ENCODE measurements at regions not wholly inside any gene's neighbourhood (a gene's known extent, or its start where the extent isn't known, plus 50 kb on each side); places are given as distances from the start of the nearest gene placed in this dataset.

DNA sequence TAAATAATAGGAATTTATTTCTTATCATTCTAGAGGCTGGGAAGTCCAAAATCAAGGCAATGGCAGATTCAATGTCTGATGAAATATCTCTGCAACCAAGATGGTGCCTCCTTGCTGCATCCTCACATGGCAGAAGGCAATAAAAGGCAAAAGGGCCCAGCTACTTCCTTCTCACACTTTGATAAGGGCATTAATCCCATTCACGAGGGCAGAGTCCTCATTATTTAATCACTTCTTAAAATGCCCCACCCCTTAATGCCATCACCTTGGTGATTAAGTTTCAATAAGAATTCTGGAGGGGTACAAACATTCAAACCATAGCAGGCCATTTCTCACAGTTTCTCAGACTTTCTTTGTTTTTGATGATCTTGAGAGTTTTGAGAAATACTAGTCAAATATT, 145.8 kb upstream of the TSHZ2 start:
- TF ChIP-seq, protein P1, sequence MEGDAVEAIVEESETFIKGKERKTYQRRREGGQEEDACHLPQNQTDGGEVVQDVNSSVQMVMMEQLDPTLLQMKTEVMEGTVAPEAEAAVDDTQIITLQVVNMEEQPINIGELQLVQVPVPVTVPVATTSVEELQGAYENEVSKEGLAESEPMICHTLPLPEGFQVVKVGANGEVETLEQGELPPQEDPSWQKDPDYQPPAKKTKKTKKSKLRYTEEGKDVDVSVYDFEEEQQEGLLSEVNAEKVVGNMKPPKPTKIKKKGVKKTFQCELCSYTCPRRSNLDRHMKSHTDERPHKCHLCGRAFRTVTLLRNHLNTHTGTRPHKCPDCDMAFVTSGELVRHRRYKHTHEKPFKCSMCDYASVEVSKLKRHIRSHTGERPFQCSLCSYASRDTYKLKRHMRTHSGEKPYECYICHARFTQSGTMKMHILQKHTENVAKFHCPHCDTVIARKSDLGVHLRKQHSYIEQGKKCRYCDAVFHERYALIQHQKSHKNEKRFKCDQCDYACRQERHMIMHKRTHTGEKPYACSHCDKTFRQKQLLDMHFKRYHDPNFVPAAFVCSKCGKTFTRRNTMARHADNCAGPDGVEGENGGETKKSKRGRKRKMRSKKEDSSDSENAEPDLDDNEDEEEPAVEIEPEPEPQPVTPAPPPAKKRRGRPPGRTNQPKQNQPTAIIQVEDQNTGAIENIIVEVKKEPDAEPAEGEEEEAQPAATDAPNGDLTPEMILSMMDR (IDR thresholded peaks at IDR 0.05; ENCODE audit: control insufficient read depth, extremely low read depth, insufficient read depth) = no peak
- no peak overlapping the region for H3K4me3 ChIP-seq (ENCODE audit: low read depth, low read length)
- DNase-seq (ENCODE audit: low read depth) = no peak

DNA sequence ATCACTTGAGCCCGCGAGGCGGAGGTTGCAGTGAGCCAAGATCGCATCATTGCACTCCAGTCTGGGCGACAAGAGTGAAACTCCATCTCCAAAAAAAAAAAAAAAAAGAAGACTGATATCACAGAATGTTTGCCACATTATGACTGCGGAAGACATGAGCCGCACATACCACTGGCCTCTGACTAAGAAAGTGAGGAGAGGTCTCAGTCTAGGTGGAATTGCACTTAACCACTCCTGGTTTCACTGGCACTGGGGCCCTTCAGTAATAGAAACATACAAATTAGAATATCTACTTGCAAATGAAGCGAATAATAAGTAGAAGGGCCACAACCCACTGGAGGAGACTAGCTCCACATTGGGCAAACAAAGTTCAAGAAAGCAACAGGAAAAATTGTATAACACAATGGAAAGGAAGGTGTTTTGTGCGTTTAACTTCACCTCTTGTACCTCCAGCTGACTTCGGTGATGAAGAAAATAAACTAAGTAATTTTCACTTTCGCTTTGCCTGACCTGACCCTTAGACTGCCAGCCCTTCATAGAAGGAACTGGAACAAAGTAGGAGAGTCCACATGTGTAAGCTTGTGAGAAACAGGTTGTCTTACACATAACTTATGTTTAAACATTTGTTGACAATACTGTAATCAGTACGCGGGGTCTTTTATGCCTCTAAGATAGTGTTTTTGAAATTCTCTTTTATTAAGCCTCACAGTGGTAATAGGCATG, 147.5 kb upstream of the TSHZ2 start:
- H3K4me3 ChIP-seq (ENCODE audit: low read depth, low read length) = no peak overlapping the region
- TF ChIP-seq, protein P1 (IDR thresholded peaks at IDR 0.05; ENCODE audit: control insufficient read depth, extremely low read depth, insufficient read depth) = no peak
- DNase-seq (ENCODE audit: low read depth) = no peak

DNA sequence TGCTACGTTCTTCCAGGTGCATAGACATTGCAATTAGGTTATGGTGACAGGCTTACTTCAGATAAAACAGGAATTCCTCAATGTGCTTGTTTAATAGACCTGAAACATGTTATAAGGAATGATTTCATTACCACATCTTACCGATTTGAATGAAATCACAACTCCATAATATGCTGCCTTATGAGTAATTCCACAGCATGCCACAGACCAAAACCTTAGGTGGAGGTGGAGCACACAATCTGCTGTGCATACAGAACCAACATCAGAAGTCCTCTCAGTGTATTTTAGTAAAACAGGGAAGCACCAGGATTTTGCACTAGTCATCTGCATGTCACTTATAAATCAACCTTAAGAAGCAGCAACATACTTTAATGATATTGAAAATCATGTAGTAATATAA, 148.9 kb upstream of the TSHZ2 start:
- no peak for DNase-seq (ENCODE audit: low read depth)
- TF ChIP-seq, protein P1 (IDR thresholded peaks at IDR 0.05; ENCODE audit: control insufficient read depth, extremely low read depth, insufficient read depth) = no peak

DNA sequence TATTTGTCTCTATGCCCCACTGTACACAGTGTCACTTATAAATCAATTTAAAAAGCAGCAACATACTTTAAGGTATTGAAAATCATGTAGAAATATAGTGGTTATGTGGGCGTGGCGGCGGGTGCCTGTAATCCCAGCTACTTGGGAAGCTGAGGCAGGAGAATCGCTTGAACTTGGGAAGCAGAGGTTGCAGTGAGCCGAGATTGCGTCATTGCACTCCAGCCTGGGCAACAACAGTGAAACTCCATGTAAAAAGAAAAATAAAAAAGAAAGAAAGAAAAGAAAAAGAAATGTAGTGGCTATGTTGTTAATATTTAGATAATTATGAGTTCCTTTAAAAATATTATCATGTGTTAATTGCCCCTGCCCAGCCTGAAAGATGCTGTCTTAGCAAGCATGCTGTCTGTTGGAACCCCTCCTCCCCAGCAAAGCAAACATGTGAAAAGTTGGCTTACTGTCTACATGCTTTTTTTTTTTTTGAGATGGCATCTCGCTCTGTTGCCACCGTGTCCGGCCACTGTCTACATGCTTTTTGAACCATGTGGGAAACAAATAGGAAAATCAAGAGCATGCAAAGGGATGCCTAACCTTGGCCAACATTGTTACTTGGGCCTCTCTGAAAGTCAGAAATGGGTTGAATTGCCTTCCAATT, 151.4 kb upstream of the TSHZ2 start:
- TF ChIP-seq, protein P1 (IDR thresholded peaks at IDR 0.05; ENCODE audit: control insufficient read depth, extremely low read depth, insufficient read depth) = no peak
- DNase-seq (ENCODE audit: low read depth) = no peak
- no peak overlapping the region for H3K4me3 ChIP-seq (ENCODE audit: low read depth, low read length)

More for the DNA sequence above, 148.9 kb upstream of the TSHZ2 start:
- no peak overlapping the region for H3K4me3 ChIP-seq (ENCODE audit: low read depth, low read length)

DNA sequence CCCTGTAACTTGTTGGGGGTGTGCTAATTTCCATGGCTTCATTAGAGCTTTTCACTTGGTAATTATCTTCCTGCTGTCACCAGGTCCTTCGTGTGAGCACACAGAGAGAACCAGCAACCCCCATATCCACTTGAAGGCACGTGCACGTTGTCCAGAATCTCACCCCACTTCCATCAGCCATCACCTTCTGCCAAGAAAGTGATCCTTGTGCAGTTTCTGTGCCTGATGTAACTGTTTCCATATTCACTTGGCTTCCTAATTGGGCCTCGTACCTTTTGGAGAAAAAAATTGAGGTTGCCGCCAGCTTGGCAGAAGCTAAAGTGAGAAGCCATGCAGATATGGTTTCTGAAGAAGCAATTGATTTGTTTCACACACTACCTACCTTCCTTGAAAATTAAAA, 153.7 kb upstream of the TSHZ2 start:
- H3K4me3 ChIP-seq (ENCODE audit: low read depth, low read length) = no peak overlapping the region
- TF ChIP-seq, protein P1 (IDR thresholded peaks at IDR 0.05; ENCODE audit: control insufficient read depth, extremely low read depth, insufficient read depth) = no peak
- DNase-seq (ENCODE audit: low read depth) = no peak

DNA sequence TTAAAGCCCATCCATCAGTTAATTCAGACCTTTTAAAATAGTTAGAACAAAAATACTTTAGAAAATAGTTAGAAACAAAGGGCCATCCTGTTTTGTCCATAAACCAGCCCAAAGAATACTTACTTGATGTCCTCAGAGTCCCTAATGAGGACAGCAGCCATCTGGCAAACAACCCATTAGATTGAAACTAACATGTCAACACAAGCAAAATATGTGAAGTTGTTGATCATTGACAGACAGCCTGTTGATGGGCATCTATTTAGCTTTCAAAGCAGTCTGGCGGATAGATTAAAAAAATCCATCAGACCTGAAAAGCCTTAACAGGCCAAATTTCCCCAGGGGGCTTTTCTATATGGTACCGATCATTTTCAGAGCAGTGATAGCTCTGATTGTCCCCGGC, 154.2 kb upstream of the TSHZ2 start:
- no peak overlapping the region for H3K4me3 ChIP-seq (ENCODE audit: low read depth, low read length)
- no peak for DNase-seq (ENCODE audit: low read depth)

More for the DNA sequence above, 154.2 kb upstream of the TSHZ2 start:
- TF ChIP-seq, protein P1 (IDR thresholded peaks at IDR 0.05; ENCODE audit: control insufficient read depth, extremely low read depth, insufficient read depth) = no peak

Measured in LNCaP clone FGC (cell line).